GM18868 (cell line): ENCODE measurements at regions not wholly inside any gene's neighbourhood (a gene's known extent, or its start where the extent isn't known, plus 50 kb on each side); places are given as distances from the start of the nearest gene placed in this dataset.

Experiments
- ATAC-seq: cut with Tn5 transposase; IDR thresholded peaks from one replicate; pipeline ENCODE4 v1.9.1; 2021; ENCODE audit warnings: mild to moderate bottlenecking, moderate library complexity; ENCODE audit not compliant: unreplicated experiment

DNA sequence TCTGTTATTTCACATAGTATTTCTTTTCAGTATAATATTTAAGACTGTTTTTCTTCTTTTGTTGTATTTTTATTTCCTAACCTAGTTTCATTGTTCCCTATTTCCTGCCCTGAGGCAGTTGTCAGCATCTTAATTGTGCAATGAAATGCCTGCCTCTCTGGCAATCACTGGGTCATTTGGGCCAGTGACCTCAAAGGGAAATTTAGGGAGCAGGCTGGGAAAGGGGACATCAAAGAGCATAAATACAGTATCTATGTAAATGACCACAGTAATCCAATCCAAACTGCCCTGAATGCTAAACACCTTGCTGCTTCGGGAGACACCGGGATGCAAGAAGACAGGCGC lies 147.8 kb downstream of the TLR5 start:
- ATAC-seq, result no peak

GRCh38 chr1:222995620-222996309 lies 147.3 kb downstream of the TLR5 start:
- ATAC-seq, result no peak

DNA sequence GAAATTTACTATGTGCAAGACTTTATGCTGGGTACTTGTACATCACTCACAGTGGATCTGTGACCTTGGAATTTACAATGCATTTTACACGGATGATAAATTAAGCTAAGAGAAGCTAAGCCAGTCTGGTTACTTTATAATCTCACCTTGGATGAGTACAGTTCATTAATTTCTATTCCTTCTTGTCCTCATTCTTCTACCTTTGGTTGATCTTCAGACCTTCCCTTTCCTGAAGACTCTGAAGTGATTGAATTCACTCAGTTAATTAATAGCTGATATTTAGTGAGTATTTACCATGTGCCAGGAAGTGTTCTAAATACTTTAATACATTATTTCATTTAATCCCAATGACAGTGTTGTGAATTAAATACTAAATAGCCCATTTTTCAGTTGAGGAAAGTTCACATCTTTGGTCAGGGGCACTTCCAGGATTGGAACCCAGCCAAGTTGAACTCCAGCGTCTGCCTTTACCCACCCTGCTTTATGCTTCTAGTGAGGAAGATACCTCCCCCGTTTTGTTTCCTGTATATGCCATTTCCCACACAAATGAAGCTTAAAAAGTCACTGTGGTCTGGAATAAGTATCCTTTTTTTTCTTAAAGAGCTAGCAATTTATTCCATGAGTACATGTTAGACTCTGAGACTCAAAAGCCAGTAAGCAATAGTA lies 146.6 kb downstream of the TLR5 start:
- ATAC-seq, result no peak

DNA sequence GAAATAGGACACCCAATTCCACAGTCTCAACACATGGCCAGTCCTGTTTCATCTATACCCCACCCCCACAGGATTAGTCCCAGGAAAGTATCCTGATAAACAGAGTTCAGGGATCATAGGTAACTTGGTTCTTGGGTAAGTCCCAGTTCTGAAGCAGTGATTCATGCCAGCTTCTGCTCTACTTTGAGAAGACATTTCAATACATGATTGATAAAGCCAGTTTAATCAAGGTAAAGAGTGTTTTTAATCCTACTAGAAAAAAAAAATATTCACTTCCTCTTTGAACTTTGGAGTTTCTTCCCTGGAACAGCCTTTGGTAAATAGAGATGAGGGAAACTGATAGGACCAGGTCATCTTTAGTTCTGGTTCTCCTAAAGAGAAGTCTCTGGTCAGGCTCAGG lies 142.4 kb downstream of the TLR5 start:
- no peak for ATAC-seq

DNA sequence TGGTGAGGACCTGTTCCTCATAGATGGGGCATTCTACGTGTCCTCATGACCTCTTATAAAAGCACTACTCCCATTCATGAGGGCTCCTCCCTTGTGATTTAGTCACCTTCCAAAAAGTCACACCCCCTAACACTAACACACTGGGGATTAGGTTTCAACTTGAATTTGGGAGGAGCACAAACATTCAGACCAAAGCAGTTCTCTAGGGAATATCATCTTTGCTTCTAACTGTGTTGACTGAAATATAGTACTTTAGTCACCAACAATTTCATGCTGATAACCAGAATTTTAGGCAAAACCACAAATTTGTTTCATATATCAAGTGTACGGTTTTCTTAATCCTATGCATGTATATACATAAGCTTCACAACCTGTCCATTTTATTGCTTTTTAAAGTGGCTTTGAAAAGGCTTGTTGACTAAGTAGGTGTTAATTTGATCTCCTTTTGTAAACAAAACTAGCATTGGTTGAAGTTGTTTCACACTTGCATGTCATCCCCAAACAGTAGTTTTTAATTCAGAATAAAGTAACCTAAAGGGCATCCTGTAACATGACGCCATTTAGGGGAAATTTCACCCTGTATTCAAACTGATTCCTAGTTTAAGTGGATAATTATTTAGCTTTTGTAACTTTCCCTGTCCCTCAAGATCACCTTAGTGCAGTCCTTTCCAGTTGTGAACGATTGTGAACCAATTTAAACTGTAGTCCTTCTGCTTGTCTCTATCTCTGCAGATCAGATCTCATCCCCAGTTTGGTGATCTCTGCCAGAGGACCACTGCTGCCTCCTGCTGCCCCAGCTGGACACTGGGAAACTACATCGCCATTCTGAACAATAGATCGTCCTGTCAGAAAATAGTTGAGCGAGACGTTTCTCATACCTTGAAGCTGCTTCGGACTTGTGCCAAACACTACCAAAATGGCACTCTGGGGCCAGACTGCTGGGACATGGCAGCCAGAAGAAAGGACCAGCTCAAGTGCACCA lies 141.1 kb downstream of the TLR5 start:
- no peak for ATAC-seq

DNA sequence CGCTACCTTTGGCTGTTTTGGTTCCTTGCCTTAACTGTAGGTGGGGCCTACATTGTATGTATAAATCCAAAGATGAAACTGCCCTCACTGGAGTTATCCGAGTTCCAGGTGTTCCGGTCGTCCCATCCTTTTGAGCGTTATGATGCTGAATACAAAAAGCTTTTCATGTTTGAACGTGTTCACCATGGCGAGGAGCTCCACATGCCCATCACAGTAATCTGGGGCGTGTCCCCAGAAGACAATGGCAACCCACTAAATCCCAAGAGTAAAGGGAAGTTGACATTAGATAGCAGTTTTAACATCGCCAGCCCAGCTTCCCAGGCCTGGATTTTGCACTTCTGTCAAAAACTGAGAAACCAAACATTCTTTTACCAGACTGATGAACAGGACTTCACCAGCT lies 139.5 kb downstream of the TLR5 start:
- ATAC-seq, result no peak

- ATAC-seq, result no peak
These were observed 136.7 kb downstream of the TLR5 start for GRCh38 chr1:223006371-223006770.

DNA sequence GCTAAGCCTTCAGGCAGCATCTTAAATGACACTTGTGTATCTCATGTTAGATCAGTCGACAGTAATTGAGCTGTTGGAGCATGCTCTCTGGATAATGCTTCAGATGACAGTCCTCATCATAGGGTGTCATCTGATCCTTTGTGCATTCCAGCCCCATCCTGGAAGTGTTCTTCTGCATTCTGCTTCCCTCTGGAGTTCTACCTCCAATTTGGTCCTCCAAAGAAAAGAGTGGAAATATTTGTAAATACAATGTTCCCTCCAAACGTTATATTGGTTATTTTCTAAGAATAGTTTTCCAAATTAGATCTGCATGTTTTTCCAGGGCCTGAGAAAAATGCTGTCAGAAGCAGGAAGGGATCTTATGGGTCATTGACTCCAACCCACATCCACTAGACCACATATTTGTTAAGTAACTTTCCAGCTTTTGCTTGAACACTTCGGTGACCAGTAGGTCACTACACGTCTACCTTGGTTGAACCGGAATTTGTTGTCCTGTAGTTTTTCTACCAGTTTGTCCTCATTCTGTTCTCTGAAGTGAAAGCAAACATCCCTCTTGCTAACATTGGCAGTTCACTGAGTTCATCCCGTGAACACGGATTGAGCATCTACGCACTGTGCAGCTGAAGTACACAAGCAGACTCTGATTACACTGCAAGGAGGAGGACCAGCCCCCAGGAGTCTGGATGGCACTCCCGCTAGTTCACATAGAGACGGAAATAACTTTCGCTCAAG lies 136.0 kb downstream of the TLR5 start:
- no peak for ATAC-seq

DNA sequence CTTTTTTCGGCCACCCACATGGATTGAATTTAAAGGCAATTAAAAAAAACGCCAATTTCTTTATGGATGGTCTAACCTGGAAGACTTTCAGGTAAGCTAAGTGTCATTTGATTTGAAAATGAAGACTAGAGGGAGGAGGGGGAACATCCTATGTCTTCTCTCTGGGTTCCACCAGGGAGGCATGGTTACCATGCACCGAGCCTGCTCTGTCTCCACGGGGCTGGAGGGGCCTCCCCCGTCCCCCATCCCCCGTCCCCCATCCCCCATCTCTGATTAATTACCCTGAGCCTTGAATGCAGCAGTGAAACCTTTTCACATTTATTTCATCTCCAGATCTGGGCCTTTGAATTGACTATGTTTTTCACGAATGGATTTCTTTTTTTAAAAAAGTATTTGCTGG lies 135.1 kb downstream of the TLR5 start:
- no peak for ATAC-seq

GRCh38 chr1:223008808-223009207 lies 134.2 kb downstream of the TLR5 start:
- no peak for ATAC-seq

DNA sequence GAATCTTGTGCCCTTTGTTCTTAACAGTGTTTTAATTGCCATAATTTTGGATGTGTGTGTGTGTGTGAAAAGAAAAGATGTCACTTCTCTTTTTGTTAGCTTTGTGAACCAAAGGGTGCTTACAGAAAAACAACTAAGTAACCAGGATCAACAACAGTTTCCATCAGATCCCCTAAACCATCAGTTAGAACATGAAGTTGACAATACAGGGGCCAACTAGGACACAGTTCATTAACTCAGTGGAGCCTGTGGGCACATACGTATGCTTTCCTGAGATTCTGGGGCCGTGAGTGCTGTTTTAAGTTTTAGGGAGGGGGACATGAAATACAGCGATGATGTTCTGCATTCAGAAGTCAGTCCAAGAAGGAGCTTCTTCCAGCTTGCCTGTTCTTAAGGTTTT lies 133.6 kb downstream of the TLR5 start:
- no peak for ATAC-seq

DNA sequence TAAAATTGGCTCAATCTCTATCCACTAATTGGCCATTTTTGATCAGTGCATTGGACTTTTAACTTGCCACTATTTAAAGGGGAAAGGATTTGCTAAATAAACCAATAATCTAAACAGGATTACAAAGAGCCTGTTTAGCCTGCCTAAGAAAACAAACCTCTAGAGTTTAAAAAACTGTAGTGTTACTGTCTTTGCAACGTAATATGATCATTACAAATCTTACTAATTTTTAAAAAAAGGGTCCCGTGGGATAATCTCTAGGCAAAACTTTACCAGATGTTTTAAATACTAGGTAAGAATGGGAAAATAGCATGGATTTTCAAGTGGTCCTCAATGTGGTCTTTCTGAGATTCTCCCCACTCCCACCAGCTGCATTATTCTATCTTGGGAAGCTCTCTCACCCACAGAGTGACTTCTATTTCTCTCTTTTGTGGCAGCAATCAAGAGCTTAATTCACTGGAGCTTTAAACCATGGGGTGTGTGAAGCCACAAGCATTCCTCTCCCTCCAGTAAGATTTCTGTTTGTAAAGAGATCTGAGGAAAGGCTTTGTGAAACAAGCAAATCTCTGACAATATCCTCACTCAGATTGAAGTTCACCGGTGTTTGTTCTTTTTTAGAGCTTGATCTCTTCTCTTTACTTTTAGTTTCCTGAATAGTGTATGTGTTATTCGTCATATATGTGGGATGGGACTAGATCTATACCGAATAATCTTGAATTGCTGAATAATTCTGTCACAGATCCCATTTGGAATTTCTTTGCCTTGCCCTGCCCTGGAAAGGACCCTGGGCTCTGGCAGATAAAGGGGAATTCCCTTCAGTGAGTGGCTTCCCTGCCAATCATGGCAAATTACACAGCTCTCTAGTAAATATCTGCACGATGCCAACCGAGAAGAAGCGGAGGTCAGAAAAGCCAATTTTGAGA lies 132.2 kb downstream of the TLR5 start:
- no peak for ATAC-seq

GRCh38 chr1:223011505-223011856 lies 131.6 kb downstream of the TLR5 start:
- ATAC-seq, result no peak

GRCh38 chr1:223012176-223012788 lies 130.8 kb downstream of the TLR5 start:
- ATAC-seq, result no peak

GRCh38 chr1:223012938-223013337 lies 130.1 kb downstream of the TLR5 start:
- ATAC-seq, result no peak

GRCh38 chr1:223014142-223014873 lies 128.7 kb downstream of the TLR5 start:
- ATAC-seq, result no peak

GRCh38 chr1:223016381-223016780 lies 126.7 kb downstream of the TLR5 start:
- ATAC-seq, result no peak

DNA sequence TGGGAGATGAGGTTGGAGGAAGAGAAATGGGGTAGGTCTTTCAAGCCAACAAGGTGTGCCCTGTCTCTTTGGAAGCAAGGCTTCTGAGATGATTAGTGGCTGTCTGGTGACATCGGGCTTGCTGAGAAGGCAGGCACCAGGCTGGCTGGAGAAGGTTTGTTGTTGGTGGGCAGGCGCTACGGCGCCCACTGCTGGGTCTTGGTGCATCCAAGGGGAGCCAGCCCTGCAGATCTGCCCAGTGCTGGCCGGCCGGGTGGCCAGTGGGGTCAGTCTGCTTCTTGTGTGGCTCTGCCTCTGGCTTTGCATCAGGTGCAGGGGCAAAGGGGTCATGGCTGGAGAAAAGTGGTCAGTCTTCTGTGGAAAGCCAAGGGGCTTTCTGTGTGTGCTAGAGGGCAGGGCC lies 126.2 kb downstream of the TLR5 start:
- no peak for ATAC-seq

DNA sequence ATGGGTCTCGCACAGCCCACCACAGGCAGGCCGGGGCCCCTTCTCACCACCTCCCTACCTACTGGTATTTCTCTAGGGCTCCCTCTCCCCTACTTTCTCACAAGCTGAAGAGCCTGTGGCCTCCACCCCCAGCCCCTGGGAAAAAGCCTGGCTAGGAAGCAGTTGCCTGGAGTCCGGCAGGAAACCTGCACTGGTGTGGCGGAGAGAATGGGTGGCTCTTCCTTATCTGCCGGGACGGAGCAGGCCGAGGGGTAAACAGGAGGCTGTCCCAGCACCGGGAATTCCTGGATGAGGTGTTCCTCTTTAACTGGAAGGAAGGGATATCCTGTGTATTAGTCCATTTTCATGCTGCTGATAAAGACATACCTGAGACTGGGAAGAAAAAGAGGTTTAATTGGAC lies 125.8 kb downstream of the TLR5 start:
- ATAC-seq, result no peak
